ENCODE measurements at regions not wholly inside any gene's neighbourhood (a gene's known extent, or its start where the extent isn't known, plus 50 kb on each side); places are given as distances from the start of the nearest gene placed in this dataset.

GRCh38 chr6:167408235-167408869 lies 83.5 kb downstream of the TTLL2 start:
- TF ChIP-seq CTCF (IDR thresholded peaks at IDR 0.05) (no peak), ZFX (IDR thresholded peaks at IDR 0.05; ENCODE audit: borderline replicate concordance) (no peak)
